Loucy (cell line): ENCODE measurements at regions not wholly inside any gene's neighbourhood (a gene's known extent, or its start where the extent isn't known, plus 50 kb on each side); places are given as distances from the start of the nearest gene placed in this dataset.

ENCODE experiments used
- H2AFZ ChIP-seq: fragments of 200-600 bp; sonication (generic); 2 replicates; pipeline ENCODE4 v1.6.0; 2016; ENCODE audit warnings: antibody characterized with exemption, mild to moderate bottlenecking, low read length, moderate library complexity
- H3F3A ChIP-seq: fragments of 200-600 bp; 2 replicates; pipeline ENCODE4 v1.6.0; 2016; ENCODE audit warnings: antibody characterized with exemption, low read depth, mild to moderate bottlenecking
- H3K27me3 ChIP-seq: fragments of 200-600 bp; sonication (generic); 2 replicates; pipeline ENCODE4 v1.6.1; 2014; ENCODE audit warnings: low read length, mild to moderate bottlenecking; ENCODE audit not compliant: insufficient read depth, poor library complexity, severe bottlenecking
- H3K36me3 ChIP-seq: fragments of 200-600 bp; sonication (generic); 2 replicates; pipeline ENCODE4 v1.6.1; 2016; ENCODE audit warnings: low read length; ENCODE audit not compliant: insufficient read depth
- H3K4me1 ChIP-seq: fragments of 200-600 bp; sonication (generic); 2 replicates; pipeline ENCODE4 v1.5.1; 2014; ENCODE audit warnings: low read length, mild to moderate bottlenecking; ENCODE audit not compliant: insufficient read depth, poor library complexity, severe bottlenecking
- H3K4me2 ChIP-seq: fragments of 200-600 bp; sonication (generic); 2 replicates; pipeline ENCODE4 v1.6.0; 2014; ENCODE audit warnings: antibody characterized with exemption, low read length, low read depth, mild to moderate bottlenecking; ENCODE audit not compliant: poor library complexity, severe bottlenecking
- H3K4me3 ChIP-seq: fragments of 200-600 bp; sonication (generic); 2 replicates; pipeline ENCODE4 v1.5.1; 2014; ENCODE audit warnings: low read length, mild to moderate bottlenecking, mixed read lengths; ENCODE audit not compliant: poor library complexity, severe bottlenecking
- H3K79me2 ChIP-seq: fragments of 200-600 bp; sonication (generic); 2 replicates; pipeline ENCODE4 v1.6.1; 2014; ENCODE audit warnings: low read length; ENCODE audit not compliant: insufficient read depth
- H3K9ac ChIP-seq: fragments of 200-600 bp; sonication (generic); 2 replicates; pipeline ENCODE4 v1.6.0; 2014; ENCODE audit warnings: mild to moderate bottlenecking, low read depth, low read length, moderate library complexity; ENCODE audit not compliant: poor library complexity, severe bottlenecking
- H3K9me2 ChIP-seq: fragments of 200-600 bp; sonication (generic); replicated peaks from 2 replicates; pipeline ENCODE4 v1.6.1; 2016; ENCODE audit warnings: low read depth, low read length, mixed read lengths
- H3K9me3 ChIP-seq: fragments of 200-600 bp; sonication (generic); 2 replicates; pipeline ENCODE4 v1.6.1; 2014; ENCODE audit warnings: mild to moderate bottlenecking, antibody characterized with exemption, low read length, low read depth; ENCODE audit not compliant: insufficient read depth
- H4K20me1 ChIP-seq: fragments of 200-600 bp; sonication (generic); 2 replicates; pipeline ENCODE4 v1.6.0; 2014; ENCODE audit warnings: antibody characterized with exemption, low read length, mild to moderate bottlenecking; ENCODE audit not compliant: insufficient read depth, poor library complexity, severe bottlenecking
- CTCF ChIP-seq: fragments of 200-600 bp; sonication (generic); conservative IDR thresholded peaks from 2 replicates; pipeline ENCODE4 v1.5.1; 2014; ENCODE audit warnings: mild to moderate bottlenecking, antibody characterized with exemption, low read length
- EZH2phosphoT487 ChIP-seq: fragments of 200-600 bp; IDR thresholded peaks from 2 replicates; pipeline ENCODE4 v1.6.1; 2018; ENCODE audit warnings: antibody characterized with exemption, mild to moderate bottlenecking, moderate library complexity, borderline replicate concordance

- Histone ChIP-seq H3K4me2 (no peak overlapping the region), H2AFZ (no peak overlapping the region)
- TF ChIP-seq EZH2phosphoT487 (no peak), CTCF (no peak)
These were observed 1199.1 kb downstream of the ADGRL3 start for GRCh38 chr4:62399242-62399641.

GRCh38 chr4:62398318-62398717 lies 1198.2 kb downstream of the ADGRL3 start:
- Histone ChIP-seq H3K27me3 (no peaks in the 10 kb centered on the region), H3K9me2 (no peaks in the 10 kb centered on the region), H3K4me3 (no peak overlapping the region), H3K9me3 (no peaks in the 10 kb centered on the region), H3K4me1 (no peaks in the 10 kb centered on the region), H3F3A (no peaks in the 10 kb centered on the region), H3K9ac (no peak overlapping the region), H2AFZ (no peak overlapping the region), H3K4me2 (no peak overlapping the region), H4K20me1 (no peaks in the 10 kb centered on the region), H3K79me2 (no peaks in the 10 kb centered on the region), H3K36me3 (no peaks in the 10 kb centered on the region)
- no peak for TF ChIP-seq CTCF
- no peak for TF ChIP-seq EZH2phosphoT487

More at GRCh38 chr4:62399242-62399641, 1199.1 kb downstream of the ADGRL3 start:
- Histone ChIP-seq H3F3A (no peaks in the 10 kb centered on the region), H3K79me2 (no peaks in the 10 kb centered on the region), H3K9ac (no peak overlapping the region), H3K9me2 (no peaks in the 10 kb centered on the region), H3K4me3 (no peak overlapping the region), H4K20me1 (no peaks in the 10 kb centered on the region), H3K27me3 (no peaks in the 10 kb centered on the region), H3K36me3 (no peaks in the 10 kb centered on the region), H3K4me1 (no peaks in the 10 kb centered on the region), H3K9me3 (no peaks in the 10 kb centered on the region)

DNA sequence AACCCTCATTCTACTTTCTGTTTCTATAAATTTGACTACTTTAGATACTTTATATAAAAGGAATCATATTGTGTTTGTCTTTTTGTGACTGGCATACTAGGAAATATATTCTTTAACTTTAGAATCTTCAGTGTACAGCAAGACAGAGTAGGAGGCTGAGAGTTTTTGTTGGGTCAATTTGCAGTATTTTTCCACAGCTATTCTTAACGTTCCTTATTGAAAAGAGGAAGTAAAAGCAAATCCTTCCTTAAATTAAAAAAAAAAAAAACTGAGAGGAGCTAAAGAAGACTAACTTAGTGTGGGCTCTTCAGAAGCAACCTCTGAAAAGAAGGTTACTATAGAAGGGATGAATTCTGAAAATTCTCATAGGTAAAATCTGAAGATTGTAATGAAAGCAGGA lies 1194.6 kb downstream of the ADGRL3 start:
- Histone ChIP-seq H3K4me2 (no peak overlapping the region), H3K36me3 (no peaks in the 10 kb centered on the region), H3K9ac (no peak overlapping the region), H3K27me3 (no peaks in the 10 kb centered on the region), H3K79me2 (no peaks in the 10 kb centered on the region), H3F3A (no peaks in the 10 kb centered on the region), H2AFZ (no peak overlapping the region), H3K9me2 (no peaks in the 10 kb centered on the region), H3K9me3 (no peaks in the 10 kb centered on the region), H3K4me3 (no peak overlapping the region), H4K20me1 (no peaks in the 10 kb centered on the region), H3K4me1 (no peaks in the 10 kb centered on the region)
- TF ChIP-seq CTCF (no peak), EZH2phosphoT487 (no peak)
